Vagina (tissue), 2 donors: ENCODE measurements at regions not wholly inside any gene's neighbourhood (a gene's known extent, or its start where the extent isn't known, plus 50 kb on each side); places are given as distances from the start of the nearest gene placed in this dataset.

Experiments
- DNase-seq, 2 donors: peaks; one replicate each; pipeline ENCODE4 v3.0.0-alpha.2; 2017; ENCODE audit errors: extremely low spot score in 2 of 2
- H3K27ac ChIP-seq: fragments of 200-600 bp; sonication (generic); one replicate; pipeline ENCODE4 v1.5.1; 2019
- H3K27me3 ChIP-seq: fragments of 200-600 bp; sonication (generic); one replicate; pipeline ENCODE4 v1.5.1; 2019
- H3K36me3 ChIP-seq, 2 donors: fragments of 200-600 bp; sonication (generic); one replicate each; pipeline ENCODE4 v1.5.1; 2017 to 2019
- H3K4me1 ChIP-seq: fragments of 200-600 bp; sonication (generic); one replicate; pipeline ENCODE4 v1.5.1; 2019
- H3K4me3 ChIP-seq, 2 donors: fragments of 200-600 bp; sonication (generic); 1 replicate in 1 of 2; 2 replicates in 1 of 2; pipeline ENCODE4 v1.5.1; 2016 to 2019
- H3K9me3 ChIP-seq: fragments of 200-600 bp; sonication (generic); one replicate; pipeline ENCODE4 v1.5.1; 2019
- CTCF ChIP-seq, 3 experiments: fragments of 450-650 bp in 2 of 3; fragments of 200-600 bp in 1 of 3; sonication (generic) in 1 of 3; IDR thresholded peaks; one replicate each; pipeline ENCODE4 v1.5.1; 2017 to 2019; ENCODE audit warnings: antibody characterized with exemption in 3 of 3, mild to moderate bottlenecking in 2 of 3, moderate library complexity in 2 of 3
- POLR2A ChIP-seq, 2 donors: fragments of 450-650 bp; IDR thresholded peaks; one replicate each; pipeline ENCODE4 v1.6.1; 2017; ENCODE audit warnings: antibody characterized with exemption in 2 of 2, mild to moderate bottlenecking in 2 of 2, moderate library complexity in 2 of 2
- POLR2AphosphoS5 ChIP-seq, 2 donors: sonication (generic); formaldehyde crosslinking; IDR thresholded peaks; one replicate each; pipeline ENCODE4 v1.9.0; 2017; ENCODE audit warnings: antibody characterized with exemption in 2 of 2, mild to moderate bottlenecking in 2 of 2, low read depth in 1 of 2; ENCODE audit not compliant: insufficient read depth in 1 of 2
- intact Hi-C: fragments of 100-400 bp; cut with DNase I; formaldehyde crosslinking; loops from one replicate; pipeline ENCODE4 v1.15.1; 2023

- no peak for TF ChIP-seq POLR2A (IDR thresholded peaks at IDR 0.05)
- TF ChIP-seq POLR2AphosphoS5 (IDR thresholded peaks at IDR 0.05; ENCODE audit: insufficient read depth in 1 of 2, low read depth in 1 of 2) = no peak
- no peak for TF ChIP-seq CTCF (IDR thresholded peaks at IDR 0.05)
- intact Hi-C loops = no loop called here
- H3K4me1 ChIP-seq = no peaks in the 10 kb centered on the region
Observed at GRCh38 chr6:71034563-71035345, 77.9 kb upstream of the B3GAT2 start.

GRCh38 chr6:71035871-71036270 is 79.0 kb upstream of the B3GAT2 start:
- TF ChIP-seq POLR2AphosphoS5 (IDR thresholded peaks at IDR 0.05; ENCODE audit: insufficient read depth in 1 of 2, low read depth in 1 of 2) (no peak), POLR2A (IDR thresholded peaks at IDR 0.05) (no peak), CTCF (IDR thresholded peaks at IDR 0.05) (no peak)
- no peaks in the 10 kb centered on the region for H3K27me3 ChIP-seq
- intact Hi-C loops = no loop called here

More at GRCh38 chr6:71034563-71035345, 77.9 kb upstream of the B3GAT2 start:
- DNase-seq = no peak
- Histone ChIP-seq H3K27me3 (no peaks in the 10 kb centered on the region), H3K27ac (no peak overlapping the region), H3K9me3 (no peaks in the 10 kb centered on the region), H3K36me3 (no peaks in the 10 kb centered on the region), H3K4me3 (no peak overlapping the region)

GRCh38 chr6:71038711-71039344 is 82.0 kb upstream of the B3GAT2 start:
- no peak for DNase-seq
- Histone ChIP-seq H3K9me3 (no peaks in the 10 kb centered on the region), H3K4me3 (no peak overlapping the region), H3K27ac (no peak overlapping the region), H3K27me3 (no peaks in the 10 kb centered on the region), H3K36me3 (no peaks in the 10 kb centered on the region), H3K4me1 (no peaks in the 10 kb centered on the region)
- TF ChIP-seq CTCF (IDR thresholded peaks at IDR 0.05) (no peak), POLR2AphosphoS5 (IDR thresholded peaks at IDR 0.05; ENCODE audit: insufficient read depth in 1 of 2, low read depth in 1 of 2) (no peak), POLR2A (IDR thresholded peaks at IDR 0.05) (no peak)
- intact Hi-C loops = no loop called here

More at GRCh38 chr6:71035871-71036270, 79.0 kb upstream of the B3GAT2 start:
- H3K4me3 ChIP-seq = no peak overlapping the region
- no peak overlapping the region for H3K27ac ChIP-seq
- H3K4me1 ChIP-seq = no peaks in the 10 kb centered on the region
- H3K36me3 ChIP-seq = no peaks in the 10 kb centered on the region
- no peak for DNase-seq
- no peaks in the 10 kb centered on the region for H3K9me3 ChIP-seq

GRCh38 chr6:71040043-71040442 is 83.2 kb upstream of the B3GAT2 start:
- H3K36me3 ChIP-seq = no peaks in the 10 kb centered on the region
- DNase-seq = no peak
- no peaks in the 10 kb centered on the region for H3K4me1 ChIP-seq
- intact Hi-C loops = no loop called here
- no peak overlapping the region for H3K4me3 ChIP-seq
- TF ChIP-seq CTCF (IDR thresholded peaks at IDR 0.05) = no peak
- no peak for TF ChIP-seq POLR2AphosphoS5 (IDR thresholded peaks at IDR 0.05; ENCODE audit: insufficient read depth in 1 of 2, low read depth in 1 of 2)
- TF ChIP-seq POLR2A (IDR thresholded peaks at IDR 0.05) = no peak
- no peak overlapping the region for H3K27ac ChIP-seq
- no peaks in the 10 kb centered on the region for H3K27me3 ChIP-seq
- no peaks in the 10 kb centered on the region for H3K9me3 ChIP-seq

- no peaks in the 10 kb centered on the region for H3K4me1 ChIP-seq
- no peak for DNase-seq
- no peaks in the 10 kb centered on the region for H3K36me3 ChIP-seq
- H3K4me3 ChIP-seq = no peak overlapping the region
- H3K27me3 ChIP-seq = no peaks in the 10 kb centered on the region
- no peaks in the 10 kb centered on the region for H3K9me3 ChIP-seq
- intact Hi-C loops = no loop called here
- TF ChIP-seq POLR2A (IDR thresholded peaks at IDR 0.05) = no peak
- TF ChIP-seq POLR2AphosphoS5 (IDR thresholded peaks at IDR 0.05; ENCODE audit: insufficient read depth in 1 of 2, low read depth in 1 of 2) = no peak
- no peak for TF ChIP-seq CTCF (IDR thresholded peaks at IDR 0.05)
- H3K27ac ChIP-seq = no peak overlapping the region
Observed at GRCh38 chr6:71040841-71041240, 84.0 kb upstream of the B3GAT2 start.
